Tibial artery (tissue), 4 donors: ENCODE measurements at regions not wholly inside any gene's neighbourhood (a gene's known extent, or its start where the extent isn't known, plus 50 kb on each side); places are given as distances from the start of the nearest gene placed in this dataset.

Source experiments
- DNase-seq, 2 donors: peaks; one replicate each; pipeline ENCODE4 v3.0.0-alpha.2; 2019
- H3K27ac ChIP-seq, 2 donors: fragments of 200-600 bp; sonication (generic) in 1 of 2; 1 replicate in 1 of 2; 2 replicates in 1 of 2; pipeline ENCODE4 v1.5.1; 2018 to 2019; ENCODE audit warnings: mild to moderate bottlenecking in 1 of 2
- H3K27me3 ChIP-seq, 2 donors: fragments of 200-600 bp; sonication (generic) in 1 of 2; one replicate each; pipeline versions ENCODE4 v1.5.1 to v1.6.0; 2016 to 2019
- H3K36me3 ChIP-seq, 3 donors: fragments of 200-600 bp; sonication (generic) in 2 of 3; one replicate each; pipeline ENCODE4 v1.5.1; 2016 to 2019; ENCODE audit warnings: mild to moderate bottlenecking in 2 of 3
- H3K4me1 ChIP-seq, 4 donors: fragments of 200-600 bp; sonication (generic) in 2 of 4; 1 replicate in 3 of 4; 2 replicates in 1 of 4; pipeline ENCODE4 v1.5.1; 2016 to 2019
- H3K4me3 ChIP-seq, 2 donors: fragments of 200-600 bp; sonication (generic) in 1 of 2; 1 replicate in 1 of 2; 2 replicates in 1 of 2; pipeline ENCODE4 v1.5.1; 2018 to 2019; ENCODE audit warnings: mild to moderate bottlenecking in 2 of 2
- H3K9me3 ChIP-seq, 3 donors: fragments of 200-600 bp; sonication (generic) in 1 of 3; one replicate each; pipeline ENCODE4 v1.5.1; 2016 to 2019
- intact Hi-C: fragments of 100-400 bp; cut with DNase I; formaldehyde crosslinking; loops from one replicate; pipeline ENCODE4 v1.15.0; 2023; ENCODE audit warnings: low total_unique reads
- TF ChIP-seq, protein P1 (sequence below), 2 experiments: fragments of 200-600 bp in 1 of 2; fragments of 450-650 bp in 1 of 2; IDR thresholded peaks; one replicate each; pipeline ENCODE4 v1.5.1; 2017 to 2019; ENCODE audit warnings: antibody characterized with exemption in 2 of 2, mild to moderate bottlenecking in 1 of 2, moderate library complexity in 1 of 2

DNA sequence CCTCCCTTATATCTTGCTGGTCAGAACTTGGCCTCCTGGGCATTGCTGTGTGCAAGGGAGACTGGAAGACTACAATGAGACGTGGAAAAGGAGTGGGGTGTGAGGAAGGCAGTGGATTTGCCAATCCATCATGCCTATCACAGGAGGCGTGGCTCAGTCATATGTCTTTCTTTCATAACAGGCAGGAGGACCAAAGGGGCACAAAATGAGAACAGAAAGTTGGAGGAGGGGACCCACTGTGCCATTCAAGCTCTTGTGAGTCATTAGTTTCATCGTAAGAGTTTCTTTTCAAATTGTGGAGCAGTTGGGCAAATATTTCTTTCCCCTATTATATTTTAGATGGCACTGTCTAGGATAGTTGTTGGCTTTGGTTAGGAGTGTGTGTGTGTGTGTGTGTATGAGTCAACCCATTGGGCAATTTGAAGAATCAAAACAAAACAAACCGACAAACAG lies 471.5 kb downstream of the TSHZ3 start:
- DNase-seq = peak; percentile 57 to 70
- no peak overlapping the region for H3K27ac ChIP-seq
- intact Hi-C loops = no loop called here
- no peak overlapping the region for H3K4me3 ChIP-seq
- no peaks in the 10 kb centered on the region for H3K9me3 ChIP-seq
- no peaks in the 10 kb centered on the region for H3K4me1 ChIP-seq
- H3K27me3 ChIP-seq = no peaks in the 10 kb centered on the region
- no peaks in the 10 kb centered on the region for H3K36me3 ChIP-seq
- TF ChIP-seq, protein P1, sequence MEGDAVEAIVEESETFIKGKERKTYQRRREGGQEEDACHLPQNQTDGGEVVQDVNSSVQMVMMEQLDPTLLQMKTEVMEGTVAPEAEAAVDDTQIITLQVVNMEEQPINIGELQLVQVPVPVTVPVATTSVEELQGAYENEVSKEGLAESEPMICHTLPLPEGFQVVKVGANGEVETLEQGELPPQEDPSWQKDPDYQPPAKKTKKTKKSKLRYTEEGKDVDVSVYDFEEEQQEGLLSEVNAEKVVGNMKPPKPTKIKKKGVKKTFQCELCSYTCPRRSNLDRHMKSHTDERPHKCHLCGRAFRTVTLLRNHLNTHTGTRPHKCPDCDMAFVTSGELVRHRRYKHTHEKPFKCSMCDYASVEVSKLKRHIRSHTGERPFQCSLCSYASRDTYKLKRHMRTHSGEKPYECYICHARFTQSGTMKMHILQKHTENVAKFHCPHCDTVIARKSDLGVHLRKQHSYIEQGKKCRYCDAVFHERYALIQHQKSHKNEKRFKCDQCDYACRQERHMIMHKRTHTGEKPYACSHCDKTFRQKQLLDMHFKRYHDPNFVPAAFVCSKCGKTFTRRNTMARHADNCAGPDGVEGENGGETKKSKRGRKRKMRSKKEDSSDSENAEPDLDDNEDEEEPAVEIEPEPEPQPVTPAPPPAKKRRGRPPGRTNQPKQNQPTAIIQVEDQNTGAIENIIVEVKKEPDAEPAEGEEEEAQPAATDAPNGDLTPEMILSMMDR (IDR thresholded peaks at IDR 0.05) = no peak

DNA sequence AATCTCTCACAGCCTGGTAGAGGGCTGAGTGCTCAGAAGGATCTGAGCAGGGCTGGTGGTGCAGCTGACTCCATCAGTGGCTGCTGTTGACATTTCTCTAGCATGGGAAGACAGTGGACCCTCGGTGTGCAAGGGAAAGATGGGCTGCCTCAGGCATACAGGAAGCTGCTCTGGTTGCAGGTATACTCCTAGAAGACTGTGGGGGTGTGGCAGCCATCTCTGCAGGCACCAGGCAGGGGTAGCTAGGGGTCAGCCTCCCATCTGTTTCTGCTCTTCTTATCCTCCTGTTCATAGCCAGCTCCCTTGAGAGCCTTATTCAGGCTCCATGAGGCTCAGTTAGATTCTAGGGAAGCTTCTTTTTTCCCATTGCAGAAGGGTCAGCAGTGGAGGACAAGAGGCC lies 475.5 kb downstream of the TSHZ3 start:
- Histone ChIP-seq H3K4me3 (no peak overlapping the region), H3K4me1 (no peaks in the 10 kb centered on the region), H3K27me3 (no peaks in the 10 kb centered on the region), H3K27ac (no peak overlapping the region), H3K9me3 (no peaks in the 10 kb centered on the region), H3K36me3 (no peaks in the 10 kb centered on the region)
- intact Hi-C loops = no loop called here
- TF ChIP-seq, protein P1 (IDR thresholded peaks at IDR 0.05) = no peak
- DNase-seq = no peak

DNA sequence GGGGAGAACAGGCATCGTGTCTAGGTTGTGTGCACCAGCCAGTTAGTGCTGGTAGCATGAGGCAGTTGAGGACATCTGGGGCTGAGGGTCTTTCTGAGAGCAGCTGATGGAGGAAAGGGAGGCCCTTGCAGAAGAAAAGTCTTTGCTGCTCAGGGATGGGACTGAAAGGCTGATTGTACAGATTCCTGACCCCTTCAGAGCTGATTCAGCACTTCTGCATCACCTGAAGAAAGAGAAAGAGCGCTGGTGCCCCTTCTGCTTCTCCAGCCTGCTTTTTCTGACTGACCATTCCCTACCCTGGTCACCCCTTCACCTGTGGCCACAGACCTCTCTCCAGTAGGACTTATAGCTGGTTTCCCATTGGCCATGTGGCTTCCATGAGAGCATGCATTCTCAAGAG lies 476.2 kb downstream of the TSHZ3 start:
- no peaks in the 10 kb centered on the region for H3K4me1 ChIP-seq
- no peaks in the 10 kb centered on the region for H3K9me3 ChIP-seq
- DNase-seq = no peak
- no peaks in the 10 kb centered on the region for H3K27me3 ChIP-seq
- no peak overlapping the region for H3K27ac ChIP-seq
- no peaks in the 10 kb centered on the region for H3K36me3 ChIP-seq
- TF ChIP-seq, protein P1 (IDR thresholded peaks at IDR 0.05) = no peak
- intact Hi-C loops = no loop called here
- no peak overlapping the region for H3K4me3 ChIP-seq

DNA sequence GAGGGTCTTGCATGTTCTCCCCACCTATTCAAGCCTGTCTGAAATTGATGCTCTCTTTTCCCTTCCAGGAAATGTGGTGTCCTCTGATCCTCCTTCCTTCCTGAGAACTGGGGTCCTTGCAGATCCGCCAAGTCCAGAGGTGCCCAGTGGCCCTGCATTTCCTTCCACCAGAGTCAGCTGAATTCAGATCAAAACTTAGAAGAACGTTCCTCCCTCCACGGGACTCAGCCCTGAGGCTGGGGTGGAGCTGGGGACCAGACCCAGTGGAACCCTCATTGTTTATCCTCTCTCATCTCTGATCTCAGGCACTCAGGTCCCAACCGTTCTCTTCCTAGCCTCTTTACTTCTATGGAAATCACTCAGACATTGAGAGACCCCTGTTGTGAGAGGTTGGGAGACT lies 477.3 kb downstream of the TSHZ3 start:
- intact Hi-C loops = no loop called here
- TF ChIP-seq, protein P1 (IDR thresholded peaks at IDR 0.05) = no peak
- no peaks in the 10 kb centered on the region for H3K36me3 ChIP-seq

DNA sequence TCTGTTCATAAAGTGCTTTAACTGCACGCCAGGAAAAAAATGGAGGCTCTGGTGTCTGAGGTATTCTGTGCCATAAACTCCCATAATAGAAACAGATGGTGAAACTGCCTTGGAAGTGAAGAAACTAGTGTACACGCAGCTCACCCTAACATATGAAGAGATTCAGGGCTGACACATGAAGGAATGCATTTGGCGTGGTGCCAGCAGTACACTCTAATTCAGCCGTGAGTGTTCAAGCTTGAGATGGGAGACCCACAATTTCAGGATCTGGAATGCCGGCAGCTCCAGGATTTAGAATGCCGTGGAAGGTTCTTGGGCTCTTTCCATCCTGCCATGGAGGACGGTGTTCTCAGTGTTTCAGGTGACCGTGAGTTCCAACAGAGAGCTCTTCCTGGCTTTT lies 478.4 kb downstream of the TSHZ3 start:
- Histone ChIP-seq H3K9me3 (no peaks in the 10 kb centered on the region), H3K4me3 (no peak overlapping the region), H3K27me3 (no peaks in the 10 kb centered on the region), H3K27ac (no peak overlapping the region), H3K4me1 (no peaks in the 10 kb centered on the region), H3K36me3 (no peaks in the 10 kb centered on the region)
- intact Hi-C loops = no loop called here
- no peak for DNase-seq
- TF ChIP-seq, protein P1 (IDR thresholded peaks at IDR 0.05) = no peak

More for the DNA sequence above, 477.3 kb downstream of the TSHZ3 start:
- Histone ChIP-seq H3K4me1 (no peaks in the 10 kb centered on the region), H3K9me3 (no peaks in the 10 kb centered on the region), H3K27ac (no peak overlapping the region), H3K27me3 (no peaks in the 10 kb centered on the region), H3K4me3 (no peak overlapping the region)
- no peak for DNase-seq

DNA sequence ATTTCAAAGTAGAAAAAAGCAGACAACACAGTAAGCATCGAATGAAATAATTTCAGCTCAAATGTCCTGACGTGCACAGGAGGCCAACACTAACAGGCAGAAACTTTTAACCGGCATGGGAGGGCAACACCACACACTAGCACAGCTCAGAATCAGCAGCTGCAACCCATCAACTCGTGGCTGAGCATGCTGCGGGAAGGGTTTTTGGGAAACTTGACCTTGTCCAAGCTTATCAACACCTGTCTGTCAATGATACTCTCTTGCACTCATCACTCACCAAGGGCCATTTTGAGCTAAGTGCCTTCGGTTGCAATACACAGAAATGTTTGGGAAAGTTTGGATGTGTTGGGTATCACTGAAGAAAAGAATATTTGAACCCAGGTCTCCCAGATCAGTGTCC lies 483.7 kb downstream of the TSHZ3 start:
- H3K36me3 ChIP-seq = no peaks in the 10 kb centered on the region
- no peaks in the 10 kb centered on the region for H3K27me3 ChIP-seq
- H3K4me1 ChIP-seq = no peaks in the 10 kb centered on the region
- no peak overlapping the region for H3K4me3 ChIP-seq
- DNase-seq = no peak
- intact Hi-C loops = no loop called here
- TF ChIP-seq, protein P1 (IDR thresholded peaks at IDR 0.05) = no peak
- H3K9me3 ChIP-seq = no peaks in the 10 kb centered on the region
- no peak overlapping the region for H3K27ac ChIP-seq
